ENCODE measurements at regions not wholly inside any gene's neighbourhood (a gene's known extent, or its start where the extent isn't known, plus 50 kb on each side); places are given as distances from the start of the nearest gene placed in this dataset.

DNA sequence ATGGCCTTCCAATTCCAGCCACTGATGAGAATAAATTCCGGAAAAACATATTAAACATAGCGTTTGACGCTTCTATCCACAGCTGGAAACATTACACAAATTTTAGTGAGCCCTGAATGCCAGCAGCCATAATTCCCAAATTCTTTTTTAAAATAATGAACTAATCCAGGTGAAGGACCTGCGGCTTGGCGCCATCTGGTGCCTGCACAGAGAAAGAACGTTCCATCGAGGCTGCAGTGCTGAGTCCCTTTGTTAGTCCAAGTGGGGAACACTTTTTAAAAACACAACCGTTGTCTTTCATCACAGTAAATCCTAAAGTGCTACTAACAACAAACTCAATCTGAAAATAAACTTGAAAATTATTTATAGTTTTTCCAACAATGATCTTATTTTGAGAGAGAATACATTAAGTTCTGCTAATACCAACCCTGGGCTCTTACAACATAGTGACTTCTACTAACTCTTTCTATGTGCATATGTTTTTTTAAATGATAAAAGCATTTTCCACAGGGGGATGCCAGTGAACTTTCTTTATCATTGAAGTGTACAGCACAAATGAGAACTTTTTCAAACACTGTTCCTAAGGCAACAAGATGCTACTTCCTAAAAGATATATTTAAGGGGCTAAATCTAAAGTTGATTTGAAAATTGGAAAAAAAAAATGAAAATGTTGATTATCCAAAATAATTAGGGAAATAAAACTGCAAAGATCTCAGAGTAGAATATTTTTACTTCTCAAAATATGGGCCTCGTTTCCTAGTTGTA is 166.9 kb upstream of the RNF32 start:
- no peak for TF ChIP-seq GATA3 (IDR thresholded peaks at IDR 0.05; ENCODE audit: low read depth, low read length)
- TF ChIP-seq GATA2 (IDR thresholded peaks at IDR 0.05; ENCODE audit: low read depth, low read length) = no peak

Data from SH-SY5Y (cell line).